GM12864 (cell line): ENCODE measurements at regions not wholly inside any gene's neighbourhood (a gene's known extent, or its start where the extent isn't known, plus 50 kb on each side); places are given as distances from the start of the nearest gene placed in this dataset.

Experiments
- DNase-seq: peaks from one replicate; pipeline ENCODE4 v3.0.0-alpha.2; 2011; ENCODE audit warnings: low read depth
- H3K4me3 ChIP-seq: 2 replicates; pipeline ENCODE4 v1.5.1; 2011; ENCODE audit warnings: mild to moderate bottlenecking, low read depth, low read length, control low read depth
- TF ChIP-seq, protein P1 (sequence below): IDR thresholded peaks from 2 replicates; pipeline ENCODE4 v1.5.1; 2011; ENCODE audit warnings: low read depth, mild to moderate bottlenecking, moderate library complexity, low read length, control low read depth, inconsistent platforms; ENCODE audit errors: missing control alignments

- TF ChIP-seq, protein P1, sequence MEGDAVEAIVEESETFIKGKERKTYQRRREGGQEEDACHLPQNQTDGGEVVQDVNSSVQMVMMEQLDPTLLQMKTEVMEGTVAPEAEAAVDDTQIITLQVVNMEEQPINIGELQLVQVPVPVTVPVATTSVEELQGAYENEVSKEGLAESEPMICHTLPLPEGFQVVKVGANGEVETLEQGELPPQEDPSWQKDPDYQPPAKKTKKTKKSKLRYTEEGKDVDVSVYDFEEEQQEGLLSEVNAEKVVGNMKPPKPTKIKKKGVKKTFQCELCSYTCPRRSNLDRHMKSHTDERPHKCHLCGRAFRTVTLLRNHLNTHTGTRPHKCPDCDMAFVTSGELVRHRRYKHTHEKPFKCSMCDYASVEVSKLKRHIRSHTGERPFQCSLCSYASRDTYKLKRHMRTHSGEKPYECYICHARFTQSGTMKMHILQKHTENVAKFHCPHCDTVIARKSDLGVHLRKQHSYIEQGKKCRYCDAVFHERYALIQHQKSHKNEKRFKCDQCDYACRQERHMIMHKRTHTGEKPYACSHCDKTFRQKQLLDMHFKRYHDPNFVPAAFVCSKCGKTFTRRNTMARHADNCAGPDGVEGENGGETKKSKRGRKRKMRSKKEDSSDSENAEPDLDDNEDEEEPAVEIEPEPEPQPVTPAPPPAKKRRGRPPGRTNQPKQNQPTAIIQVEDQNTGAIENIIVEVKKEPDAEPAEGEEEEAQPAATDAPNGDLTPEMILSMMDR, result no peak
- DNase-seq, result no peak
- H3K4me3 ChIP-seq, result no peak overlapping the region
Measured at GRCh38 chr3:68239542-68239941, 585.1 kb upstream of the SUCLG2 start.

- TF ChIP-seq, protein P1, result no peak
- DNase-seq, result no peak
- H3K4me3 ChIP-seq, result no peak overlapping the region
Measured at GRCh38 chr3:68234076-68234780, 579.8 kb upstream of the SUCLG2 start.

GRCh38 chr3:68228856-68229255 lies 574.4 kb upstream of the SUCLG2 start:
- TF ChIP-seq, protein P1, result no peak
- no peak overlapping the region for H3K4me3 ChIP-seq
- no peak for DNase-seq

DNA sequence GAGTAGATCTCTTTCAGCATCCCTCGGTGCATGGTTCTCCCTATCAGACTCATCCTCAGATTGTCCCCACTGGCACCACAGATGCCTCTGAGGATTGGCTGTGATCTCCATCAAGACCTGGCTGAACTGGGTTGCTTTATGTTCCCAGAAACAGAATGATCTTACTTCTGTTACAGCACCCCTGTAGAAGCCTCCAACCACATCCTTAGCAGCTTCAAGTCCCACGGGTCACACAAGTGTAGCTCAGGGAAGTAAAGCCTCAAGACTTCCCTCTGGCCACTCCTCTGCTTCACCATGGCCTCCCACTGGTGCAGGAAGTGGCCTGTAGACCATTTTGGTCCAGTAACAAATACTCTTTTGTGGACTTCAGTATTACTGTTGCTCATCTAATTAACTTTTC lies 566.4 kb upstream of the SUCLG2 start:
- H3K4me3 ChIP-seq, result no peak overlapping the region
- TF ChIP-seq, protein P1, result no peak
- DNase-seq, result no peak

- TF ChIP-seq, protein P1, result no peak
- H3K4me3 ChIP-seq, result no peak overlapping the region
- DNase-seq, result no peak
Measured at GRCh38 chr3:68211637-68212036, 557.2 kb upstream of the SUCLG2 start.

DNA sequence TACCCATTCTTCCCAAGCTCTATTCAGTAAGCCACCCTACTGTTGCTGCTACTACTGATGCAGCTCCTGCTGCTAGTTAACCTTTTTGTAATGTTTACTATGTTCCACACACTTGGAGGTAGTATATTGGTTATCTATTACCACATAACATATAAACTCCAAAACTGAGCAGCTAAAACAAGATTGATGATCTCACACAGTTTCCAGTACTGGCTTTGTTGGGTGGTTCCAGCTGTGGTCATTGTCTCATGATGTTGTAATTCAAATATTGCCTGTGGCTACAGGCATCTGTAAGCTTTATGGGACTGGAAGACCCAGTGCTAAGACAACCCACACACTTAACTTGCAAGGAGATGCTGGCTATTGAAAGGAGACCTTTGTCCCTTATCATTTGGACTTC lies 556.2 kb upstream of the SUCLG2 start:
- no peak overlapping the region for H3K4me3 ChIP-seq
- TF ChIP-seq, protein P1, result no peak
- DNase-seq, result no peak

- no peak for DNase-seq
- TF ChIP-seq, protein P1, result no peak
- no peak overlapping the region for H3K4me3 ChIP-seq
Measured at GRCh38 chr3:68207327-68207726, 552.9 kb upstream of the SUCLG2 start.
